ENCODE measurements at regions not wholly inside any gene's neighbourhood (a gene's known extent, or its start where the extent isn't known, plus 50 kb on each side); places are given as distances from the start of the nearest gene placed in this dataset.

DNA sequence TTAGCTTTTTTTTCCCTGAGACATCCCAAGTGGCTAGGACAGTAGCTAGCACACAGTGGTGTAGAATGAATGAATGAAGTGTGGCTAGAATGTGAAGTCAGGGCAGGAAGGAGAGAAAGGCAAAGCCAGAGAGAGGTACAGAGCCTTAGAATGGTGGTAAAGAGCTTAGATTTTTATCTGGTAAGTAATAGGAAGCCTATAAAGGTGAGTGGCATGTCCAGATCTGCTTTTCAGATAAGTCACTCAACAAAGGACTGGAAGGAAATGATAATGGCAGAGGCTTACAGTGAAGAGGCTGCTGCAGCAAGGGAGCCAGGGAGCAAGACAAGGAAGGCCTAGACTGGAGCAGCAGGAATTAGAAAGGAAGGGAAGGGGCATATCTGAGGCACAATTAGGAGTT, 96.0 kb upstream of the PRDM1 start:
- Histone ChIP-seq H3K27me3 (ENCODE audit: insufficient read depth, low read length) (peaks cover 89% of the 10 kb centered on the region), H3K4me1 (ENCODE audit: insufficient read depth, low read length) (peaks cover 13% of the 10 kb centered on the region), H3K9ac (ENCODE audit: low read depth, low read length) (no peak overlapping the region), H3K27ac (ENCODE audit: low read length) (no peak overlapping the region), H3K36me3 (ENCODE audit: insufficient read depth, low read depth, low read length) (no peaks in the 10 kb centered on the region), H3K4me3 (ENCODE audit: low read length) (no peak overlapping the region), H3K9me3 (ENCODE audit: insufficient read depth, low read depth, low read length) (no peaks in the 10 kb centered on the region)

DNA sequence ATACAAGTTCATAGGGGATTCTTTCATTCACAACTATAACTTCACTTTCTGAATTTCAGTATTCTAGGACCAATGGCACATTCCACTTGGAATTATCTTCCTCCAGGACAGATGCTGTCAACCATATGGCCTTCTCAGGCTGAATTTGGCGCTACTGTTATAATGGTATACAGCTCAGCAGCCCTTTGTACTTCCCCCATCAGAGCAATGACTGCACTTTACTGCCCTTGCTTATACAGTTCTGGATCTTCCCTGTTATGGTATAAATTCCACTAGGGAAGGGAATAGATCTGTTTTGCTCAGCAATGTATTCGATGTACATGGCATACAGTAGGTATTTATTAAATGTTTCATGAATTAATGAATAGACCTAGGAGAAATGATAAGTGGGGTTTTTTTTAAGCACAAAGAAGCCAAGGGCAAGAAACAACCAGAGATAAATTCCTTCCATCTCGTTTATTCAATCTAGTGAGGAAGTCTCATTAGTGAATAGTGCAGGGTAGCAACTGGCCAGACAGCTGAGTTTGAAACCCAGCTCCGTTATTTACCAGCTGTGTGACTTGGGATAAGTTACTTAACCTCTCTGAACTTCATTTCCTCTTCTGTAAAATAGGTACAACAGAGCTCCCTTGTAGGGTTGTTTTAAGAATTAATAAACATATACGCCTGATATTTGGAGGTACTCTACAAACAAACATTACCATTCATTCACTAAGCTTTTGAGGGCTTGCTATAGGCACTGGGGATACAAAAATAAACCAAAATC, 97.1 kb upstream of the PRDM1 start:
- peaks cover 80% of the 10 kb centered on the region for H3K27me3 ChIP-seq (ENCODE audit: insufficient read depth, low read length)

DNA sequence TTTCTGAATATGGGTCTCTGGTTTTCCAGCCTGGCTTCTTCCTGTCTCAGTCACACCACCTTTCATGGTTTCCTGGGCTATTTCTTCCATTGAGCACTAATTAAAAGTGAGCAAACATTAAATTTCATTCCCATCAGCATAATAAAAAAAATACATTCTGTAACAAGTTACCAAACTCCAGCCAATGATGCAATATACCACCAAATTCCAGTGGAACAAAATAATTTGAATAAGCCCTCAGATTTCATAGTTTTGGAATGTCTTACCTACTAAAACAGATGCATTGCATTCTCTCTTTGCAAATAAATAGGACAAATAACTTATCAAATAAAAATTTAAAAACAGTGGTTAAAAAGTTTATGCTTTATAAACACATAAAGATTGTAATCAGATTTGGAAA, 97.8 kb upstream of the PRDM1 start:
- Histone ChIP-seq H3K4me3 (ENCODE audit: low read length) (no peak overlapping the region), H3K27me3 (ENCODE audit: insufficient read depth, low read length) (peaks cover 74% of the 10 kb centered on the region), H3K9me3 (ENCODE audit: insufficient read depth, low read depth, low read length) (no peaks in the 10 kb centered on the region), H3K9ac (ENCODE audit: low read depth, low read length) (no peak overlapping the region), H3K36me3 (ENCODE audit: insufficient read depth, low read depth, low read length) (no peaks in the 10 kb centered on the region), H3K4me1 (ENCODE audit: insufficient read depth, low read length) (peaks cover 7% of the 10 kb centered on the region), H3K27ac (ENCODE audit: low read length) (no peak overlapping the region)

More for the DNA sequence above, 97.1 kb upstream of the PRDM1 start:
- Histone ChIP-seq H3K9ac (ENCODE audit: low read depth, low read length) (no peak overlapping the region), H3K36me3 (ENCODE audit: insufficient read depth, low read depth, low read length) (no peaks in the 10 kb centered on the region), H3K4me3 (ENCODE audit: low read length) (no peak overlapping the region), H3K27ac (ENCODE audit: low read length) (no peak overlapping the region), H3K4me1 (ENCODE audit: insufficient read depth, low read length) (peaks cover 13% of the 10 kb centered on the region), H3K9me3 (ENCODE audit: insufficient read depth, low read depth, low read length) (no peaks in the 10 kb centered on the region)

DNA sequence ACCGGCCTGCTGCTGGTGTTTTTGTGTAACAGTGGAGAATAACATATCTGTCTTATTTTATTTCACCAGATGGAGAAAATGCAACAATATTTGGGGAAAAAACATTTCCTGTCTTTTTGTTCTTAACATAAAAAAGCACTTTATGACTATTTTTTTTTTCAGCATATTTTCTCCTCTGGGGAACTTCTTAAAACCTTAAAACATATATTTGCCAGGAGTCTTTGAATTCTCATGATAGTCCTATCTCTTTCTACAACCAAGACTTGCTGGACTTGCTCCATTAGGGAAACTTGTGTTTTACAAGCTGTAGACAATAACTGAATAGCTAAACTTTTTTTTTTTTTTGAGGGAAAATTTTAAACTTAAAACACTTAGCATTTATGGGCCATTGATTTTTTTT, 98.6 kb upstream of the PRDM1 start:
- H3K36me3 ChIP-seq (ENCODE audit: insufficient read depth, low read depth, low read length), result no peaks in the 10 kb centered on the region
- H3K4me1 ChIP-seq (ENCODE audit: insufficient read depth, low read length), result no peaks in the 10 kb centered on the region; the same call in 1 of the 2 replicates
- peaks cover 66% of the 10 kb centered on the region for H3K27me3 ChIP-seq (ENCODE audit: insufficient read depth, low read length)
- H3K9me3 ChIP-seq (ENCODE audit: insufficient read depth, low read depth, low read length), result no peaks in the 10 kb centered on the region
- no peak overlapping the region for H3K4me3 ChIP-seq (ENCODE audit: low read length)
- H3K9ac ChIP-seq (ENCODE audit: low read depth, low read length), result no peak overlapping the region
- H3K27ac ChIP-seq (ENCODE audit: low read length), result no peak overlapping the region

DNA sequence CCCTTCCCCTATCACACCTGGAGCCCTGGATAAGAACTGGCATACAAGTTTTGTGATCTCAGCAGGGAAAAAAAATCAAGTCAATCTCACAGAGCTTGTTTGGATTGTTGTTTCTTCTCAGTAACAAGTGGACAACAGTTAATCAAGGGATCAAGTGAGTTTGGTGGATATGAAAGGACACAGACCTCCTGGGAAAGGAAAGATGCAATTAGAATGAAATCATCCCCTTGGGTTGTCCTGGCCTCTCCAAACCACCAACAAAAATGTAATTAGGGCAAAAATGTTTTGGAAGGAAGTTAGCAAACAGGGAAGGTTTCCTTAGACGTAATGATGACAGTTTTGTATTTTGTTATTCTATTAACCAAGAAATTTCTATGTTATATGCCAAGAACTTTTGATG, 99.1 kb upstream of the PRDM1 start:
- Histone ChIP-seq H3K4me3 (ENCODE audit: low read length) (no peak overlapping the region), H3K27ac (ENCODE audit: low read length) (no peak overlapping the region), H3K9me3 (ENCODE audit: insufficient read depth, low read depth, low read length) (no peaks in the 10 kb centered on the region), H3K4me1 (ENCODE audit: insufficient read depth, low read length) (no peaks in the 10 kb centered on the region; the same call in 1 of the 2 replicates), H3K27me3 (ENCODE audit: insufficient read depth, low read length) (peaks cover 61% of the 10 kb centered on the region), H3K9ac (ENCODE audit: low read depth, low read length) (no peak overlapping the region), H3K36me3 (ENCODE audit: insufficient read depth, low read depth, low read length) (no peaks in the 10 kb centered on the region)

DNA sequence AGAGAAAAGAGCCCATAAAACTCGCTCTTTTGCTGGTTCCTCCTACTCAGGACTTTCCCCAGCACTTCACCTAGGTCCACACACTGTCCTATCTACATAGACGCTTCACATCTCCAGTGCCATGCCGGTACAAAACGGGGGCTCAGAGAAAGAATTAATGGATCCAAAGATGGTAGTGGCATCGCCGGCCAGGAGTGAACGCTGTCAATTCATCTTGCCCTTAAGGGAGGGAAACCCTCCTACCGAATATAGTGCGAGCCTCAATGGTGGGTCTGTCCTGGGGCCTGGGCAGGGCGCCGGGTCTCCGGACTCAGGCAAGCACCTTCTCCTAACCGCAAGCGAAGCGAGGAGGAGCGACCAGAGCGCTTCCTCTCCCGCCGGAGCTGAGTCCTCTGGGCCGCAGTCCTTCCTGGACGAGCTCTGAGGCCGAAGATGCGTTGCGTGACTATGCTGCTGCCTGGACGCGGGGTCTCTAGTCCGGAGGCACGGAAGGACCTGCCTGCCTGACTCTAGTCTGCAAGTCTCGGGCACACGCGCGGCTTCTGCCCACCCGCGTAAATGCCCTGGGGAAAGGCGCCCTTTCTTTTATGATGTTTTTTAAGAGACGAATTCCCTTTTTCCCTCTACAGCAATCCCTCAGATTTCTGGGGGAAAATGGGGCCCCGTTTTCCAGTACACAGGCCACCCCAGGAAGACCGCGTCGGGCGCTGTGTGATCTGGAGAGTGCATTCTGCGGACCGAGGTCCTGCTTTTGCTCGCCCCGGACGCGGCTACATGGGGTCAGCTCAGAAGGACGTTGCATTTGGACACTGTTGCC, 100.1 kb upstream of the PRDM1 start:
- Histone ChIP-seq H3K4me1 (ENCODE audit: insufficient read depth, low read length) (no peaks in the 10 kb centered on the region; the same call in 1 of the 2 replicates), H3K36me3 (ENCODE audit: insufficient read depth, low read depth, low read length) (no peaks in the 10 kb centered on the region), H3K27me3 (ENCODE audit: insufficient read depth, low read length) (peaks cover 51% of the 10 kb centered on the region), H3K27ac (ENCODE audit: low read length) (no peak overlapping the region), H3K9me3 (ENCODE audit: insufficient read depth, low read depth, low read length) (no peaks in the 10 kb centered on the region), H3K4me3 (ENCODE audit: low read length) (peak overlapping the region; percentile 33; the same call in 1 of the 2 replicates), H3K9ac (ENCODE audit: low read depth, low read length) (no peak overlapping the region)

DNA sequence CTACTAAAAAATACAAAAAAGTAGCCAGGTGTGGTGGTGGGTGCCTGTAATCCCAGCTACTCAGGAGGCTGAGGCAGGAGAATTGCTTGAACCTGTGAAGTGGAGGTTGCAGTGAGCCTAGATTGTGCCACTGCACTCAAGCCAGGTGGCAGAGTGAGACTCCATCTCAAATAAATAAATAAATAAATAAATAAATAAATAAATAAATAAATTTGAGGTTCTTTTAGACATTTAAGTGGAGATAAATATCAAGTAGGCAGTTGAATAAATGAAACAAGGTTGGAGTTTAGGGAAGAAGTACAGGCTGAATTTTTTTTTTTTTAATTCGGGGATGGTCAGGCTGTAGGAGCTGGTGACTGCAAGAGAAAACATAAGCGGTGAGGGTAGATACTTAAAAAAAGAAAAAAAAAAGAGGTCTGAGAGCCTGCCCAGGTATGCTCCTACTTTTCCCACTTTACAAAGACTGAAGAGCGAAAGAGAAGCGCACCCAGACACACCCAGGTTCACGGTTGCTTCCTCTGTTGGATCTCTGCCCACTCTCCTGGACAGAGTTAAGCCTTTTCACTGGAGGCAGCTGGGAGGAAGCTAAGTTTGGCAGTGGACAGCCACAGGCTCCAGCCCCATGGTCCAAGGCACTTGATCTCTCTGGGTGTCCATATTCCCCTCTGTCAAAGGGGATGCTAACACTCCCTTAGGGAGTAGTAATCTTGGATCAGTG, 100.9 kb upstream of the PRDM1 start:
- no peak overlapping the region for H3K9ac ChIP-seq (ENCODE audit: low read depth, low read length)
- peaks cover 44% of the 10 kb centered on the region for H3K27me3 ChIP-seq (ENCODE audit: insufficient read depth, low read length)
- H3K4me3 ChIP-seq (ENCODE audit: low read length), result peak overlapping the region; percentile 33; the same call in 1 of the 2 replicates
- H3K4me1 ChIP-seq (ENCODE audit: insufficient read depth, low read length), result no peaks in the 10 kb centered on the region; the same call in 1 of the 2 replicates
- no peak overlapping the region for H3K27ac ChIP-seq (ENCODE audit: low read length)
- H3K36me3 ChIP-seq (ENCODE audit: insufficient read depth, low read depth, low read length), result no peaks in the 10 kb centered on the region
- H3K9me3 ChIP-seq (ENCODE audit: insufficient read depth, low read depth, low read length), result no peaks in the 10 kb centered on the region

DNA sequence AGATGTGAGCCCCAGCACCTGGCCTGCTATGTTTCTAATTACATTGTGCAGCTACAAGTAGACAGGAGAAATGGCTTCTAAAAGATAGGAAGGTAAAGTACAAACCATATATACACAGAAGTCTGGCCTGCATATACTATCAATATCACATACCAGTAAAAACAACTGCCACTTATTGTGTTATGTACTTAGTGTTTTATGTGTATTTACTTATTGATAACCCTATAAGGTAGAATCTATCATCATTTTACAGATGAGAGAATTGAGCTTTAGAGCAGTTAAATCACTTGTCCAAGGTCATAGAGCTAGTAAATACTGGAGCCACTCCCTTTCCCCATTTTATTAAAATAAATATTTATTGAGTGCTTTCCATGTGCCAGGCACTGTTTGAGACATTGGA, 102.4 kb upstream of the PRDM1 start:
- peaks cover 29% of the 10 kb centered on the region; the same call in 1 of the 2 replicates for H3K27me3 ChIP-seq (ENCODE audit: insufficient read depth, low read length)
- H3K4me3 ChIP-seq (ENCODE audit: low read length), result no peak overlapping the region
- H3K27ac ChIP-seq (ENCODE audit: low read length), result no peak overlapping the region
- H3K36me3 ChIP-seq (ENCODE audit: insufficient read depth, low read depth, low read length), result no peaks in the 10 kb centered on the region
- no peak overlapping the region for H3K9ac ChIP-seq (ENCODE audit: low read depth, low read length)
- H3K9me3 ChIP-seq (ENCODE audit: insufficient read depth, low read depth, low read length), result no peaks in the 10 kb centered on the region
- no peaks in the 10 kb centered on the region for H3K4me1 ChIP-seq (ENCODE audit: insufficient read depth, low read length)

DNA sequence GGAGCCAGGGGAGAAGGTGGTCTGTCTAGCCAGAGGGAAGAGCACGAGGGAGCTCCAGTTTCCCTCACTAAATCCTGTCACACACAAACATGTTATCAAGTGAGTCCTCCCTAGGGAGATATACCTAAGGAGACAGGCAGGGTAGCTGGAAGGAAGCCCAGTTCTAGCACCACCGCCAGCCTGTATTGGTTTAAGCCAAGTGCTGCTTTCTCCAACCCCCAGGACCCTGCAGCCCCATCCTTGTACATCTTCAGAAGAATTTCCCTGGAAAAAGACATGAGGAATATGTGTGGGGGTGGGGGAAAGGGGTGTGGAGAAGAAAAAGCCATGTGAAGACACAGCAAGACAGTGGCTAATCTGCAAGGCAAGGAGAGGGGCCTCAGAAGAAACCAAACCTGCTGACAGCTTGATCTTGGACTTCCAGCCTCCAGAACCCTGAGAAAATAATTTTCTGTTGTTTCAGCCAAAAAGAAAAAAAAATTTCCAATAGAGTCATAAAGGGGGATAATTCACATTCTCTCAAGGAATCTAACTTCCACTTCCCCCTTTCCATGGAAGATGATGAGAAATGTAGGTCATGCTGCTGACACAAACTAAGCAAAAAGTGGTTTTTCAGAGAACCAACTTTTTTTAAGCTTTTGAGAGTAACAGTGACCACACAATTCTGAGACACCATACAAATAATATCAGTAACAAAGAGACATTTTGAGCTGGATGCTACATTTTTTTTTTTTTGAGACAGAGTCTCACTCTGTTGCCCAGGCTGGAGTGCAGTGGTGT, 103.2 kb upstream of the PRDM1 start:
- Histone ChIP-seq H3K9ac (ENCODE audit: low read depth, low read length) (no peak overlapping the region), H3K27ac (ENCODE audit: low read length) (no peak overlapping the region), H3K36me3 (ENCODE audit: insufficient read depth, low read depth, low read length) (no peaks in the 10 kb centered on the region), H3K4me1 (ENCODE audit: insufficient read depth, low read length) (no peaks in the 10 kb centered on the region), H3K27me3 (ENCODE audit: insufficient read depth, low read length) (peaks cover 29% of the 10 kb centered on the region; the same call in 1 of the 2 replicates), H3K9me3 (ENCODE audit: insufficient read depth, low read depth, low read length) (no peaks in the 10 kb centered on the region), H3K4me3 (ENCODE audit: low read length) (no peak overlapping the region)

DNA sequence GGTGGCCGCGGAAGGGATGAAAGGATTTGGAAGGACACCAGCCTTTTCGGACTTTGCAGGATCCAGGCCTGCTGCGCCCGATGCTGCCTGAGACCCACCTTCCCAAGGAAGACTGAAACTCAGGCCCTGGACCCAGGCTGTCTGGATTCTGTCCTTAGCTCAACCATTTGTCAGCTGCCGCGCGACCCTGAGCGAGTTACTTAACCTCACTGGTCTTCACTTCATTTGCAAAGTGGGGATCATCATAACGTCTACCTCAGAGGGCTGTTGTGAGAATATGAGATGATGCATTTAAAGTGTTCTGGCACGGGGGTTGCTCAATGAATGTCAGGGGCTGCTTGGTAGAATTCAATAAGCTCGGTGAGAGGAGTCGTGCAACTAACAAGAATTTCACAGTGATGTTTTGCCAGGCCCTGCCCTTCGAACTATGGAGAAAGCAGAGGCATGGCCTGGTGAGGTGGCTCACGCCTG, 104.2 kb upstream of the PRDM1 start:
- Histone ChIP-seq H3K4me3 (ENCODE audit: low read length) (no peak overlapping the region), H3K9ac (ENCODE audit: low read depth, low read length) (no peak overlapping the region), H3K4me1 (ENCODE audit: insufficient read depth, low read length) (no peaks in the 10 kb centered on the region)

More for the DNA sequence above, 104.2 kb upstream of the PRDM1 start:
- Histone ChIP-seq H3K27me3 (ENCODE audit: insufficient read depth, low read length) (peaks cover 20% of the 10 kb centered on the region; the same call in 1 of the 2 replicates), H3K27ac (ENCODE audit: low read length) (no peak overlapping the region), H3K36me3 (ENCODE audit: insufficient read depth, low read depth, low read length) (no peaks in the 10 kb centered on the region), H3K9me3 (ENCODE audit: insufficient read depth, low read depth, low read length) (no peaks in the 10 kb centered on the region)
